ENCODE measurements at regions not wholly inside any gene's neighbourhood (a gene's known extent, or its start where the extent isn't known, plus 50 kb on each side); places are given as distances from the start of the nearest gene placed in this dataset.

- TF ChIP-seq CTCF (conservative IDR thresholded peaks at IDR 0.05) (no peak), ZFX (IDR thresholded peaks at IDR 0.05) (no peak)
These were observed 94.9 kb downstream of the TMEM174 start for GRCh38 chr5:73267766-73268435.
